Esophagus squamous epithelium (tissue), 4 donors: ENCODE measurements at regions not wholly inside any gene's neighbourhood (a gene's known extent, or its start where the extent isn't known, plus 50 kb on each side); places are given as distances from the start of the nearest gene placed in this dataset.

Source experiments
- CTCF ChIP-seq, 6 experiments: fragments of 450-650 bp in 4 of 6; fragments of 200-600 bp in 2 of 6; sonication (generic) in 2 of 6; IDR thresholded peaks; one replicate each; pipeline ENCODE4 v1.5.1; 2016 to 2019; ENCODE audit warnings: antibody characterized with exemption in 6 of 6, mild to moderate bottlenecking in 4 of 6, moderate library complexity in 4 of 6
- POLR2A ChIP-seq, 4 donors: fragments of 450-650 bp; IDR thresholded peaks; one replicate each; pipeline ENCODE4 v1.6.1; 2017; ENCODE audit warnings: antibody characterized with exemption in 4 of 4, mild to moderate bottlenecking in 4 of 4, moderate library complexity in 3 of 4

- TF ChIP-seq POLR2A (IDR thresholded peaks at IDR 0.05) (no peak), CTCF (IDR thresholded peaks at IDR 0.05) (no peak)
These were observed 263.2 kb downstream of the DHX15 start for GRCh38 chr4:24321131-24321530.
